GM12864 (cell line): ENCODE measurements at regions not wholly inside any gene's neighbourhood (a gene's known extent, or its start where the extent isn't known, plus 50 kb on each side); places are given as distances from the start of the nearest gene placed in this dataset.

Experiments
- DNase-seq: peaks from one replicate; pipeline ENCODE4 v3.0.0-alpha.2; 2011; ENCODE audit warnings: low read depth
- H3K4me3 ChIP-seq: 2 replicates; pipeline ENCODE4 v1.5.1; 2011; ENCODE audit warnings: mild to moderate bottlenecking, low read depth, low read length, control low read depth
- TF ChIP-seq, protein P1 (sequence below): IDR thresholded peaks from 2 replicates; pipeline ENCODE4 v1.5.1; 2011; ENCODE audit warnings: low read depth, mild to moderate bottlenecking, moderate library complexity, low read length, control low read depth, inconsistent platforms; ENCODE audit errors: missing control alignments

DNA sequence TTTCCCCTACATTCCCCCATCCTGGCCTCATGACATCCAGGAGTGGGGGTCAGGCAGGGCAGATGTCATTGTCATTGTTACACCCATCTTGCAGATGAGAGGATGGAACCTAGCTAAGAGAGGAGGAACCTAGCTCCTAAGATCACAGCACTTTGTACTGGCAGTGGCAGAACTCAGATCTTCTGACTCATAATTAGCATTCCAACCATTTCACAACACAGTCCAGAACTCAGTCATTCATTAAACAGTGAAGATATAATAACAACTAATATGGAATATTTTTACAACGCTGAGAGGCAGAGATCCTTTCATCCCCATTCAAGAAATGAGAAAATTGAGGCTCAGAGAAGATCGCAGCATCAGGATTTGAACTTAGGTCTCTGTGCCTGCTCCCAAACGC, 127.8 kb downstream of the CHST1 start:
- no peak overlapping the region for H3K4me3 ChIP-seq
- TF ChIP-seq, protein P1, sequence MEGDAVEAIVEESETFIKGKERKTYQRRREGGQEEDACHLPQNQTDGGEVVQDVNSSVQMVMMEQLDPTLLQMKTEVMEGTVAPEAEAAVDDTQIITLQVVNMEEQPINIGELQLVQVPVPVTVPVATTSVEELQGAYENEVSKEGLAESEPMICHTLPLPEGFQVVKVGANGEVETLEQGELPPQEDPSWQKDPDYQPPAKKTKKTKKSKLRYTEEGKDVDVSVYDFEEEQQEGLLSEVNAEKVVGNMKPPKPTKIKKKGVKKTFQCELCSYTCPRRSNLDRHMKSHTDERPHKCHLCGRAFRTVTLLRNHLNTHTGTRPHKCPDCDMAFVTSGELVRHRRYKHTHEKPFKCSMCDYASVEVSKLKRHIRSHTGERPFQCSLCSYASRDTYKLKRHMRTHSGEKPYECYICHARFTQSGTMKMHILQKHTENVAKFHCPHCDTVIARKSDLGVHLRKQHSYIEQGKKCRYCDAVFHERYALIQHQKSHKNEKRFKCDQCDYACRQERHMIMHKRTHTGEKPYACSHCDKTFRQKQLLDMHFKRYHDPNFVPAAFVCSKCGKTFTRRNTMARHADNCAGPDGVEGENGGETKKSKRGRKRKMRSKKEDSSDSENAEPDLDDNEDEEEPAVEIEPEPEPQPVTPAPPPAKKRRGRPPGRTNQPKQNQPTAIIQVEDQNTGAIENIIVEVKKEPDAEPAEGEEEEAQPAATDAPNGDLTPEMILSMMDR = no peak
- no peak for DNase-seq

- no peak overlapping the region for H3K4me3 ChIP-seq
- TF ChIP-seq, protein P1 = no peak
- DNase-seq = no peak
Observed at GRCh38 chr11:45535033-45535432, 130.4 kb downstream of the CHST1 start.

GRCh38 chr11:45534132-45534531, 131.3 kb downstream of the CHST1 start:
- TF ChIP-seq, protein P1 = no peak
- no peak overlapping the region for H3K4me3 ChIP-seq
- DNase-seq = no peak

DNA sequence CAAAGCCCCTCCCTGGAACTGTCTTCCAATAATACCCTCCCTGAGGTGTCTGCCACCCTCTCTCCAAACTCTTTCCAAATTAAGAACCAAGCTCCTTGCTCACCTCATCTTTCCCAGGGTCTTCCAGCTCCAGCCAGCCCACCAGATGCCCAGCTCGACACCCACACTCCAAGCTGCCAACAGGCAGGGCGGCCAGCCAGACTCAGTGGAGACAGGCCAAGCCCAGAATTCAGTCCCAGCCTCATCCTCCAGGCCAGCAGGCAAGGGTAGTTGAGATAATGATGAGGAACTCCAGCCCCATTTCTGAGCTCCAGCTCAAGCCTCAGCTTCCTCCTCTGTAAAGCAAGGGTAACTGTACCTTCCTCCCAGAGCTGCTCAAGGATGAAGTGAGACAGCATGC, 132.9 kb downstream of the CHST1 start:
- H3K4me3 ChIP-seq = no peak overlapping the region
- TF ChIP-seq, protein P1 = no peak

GRCh38 chr11:45530776-45531175, 134.6 kb downstream of the CHST1 start:
- TF ChIP-seq, protein P1 = no peak
- H3K4me3 ChIP-seq = no peak overlapping the region
- DNase-seq = no peak

More for the DNA sequence above, 132.9 kb downstream of the CHST1 start:
- no peak for DNase-seq

- H3K4me3 ChIP-seq = no peak overlapping the region
- no peak for DNase-seq
- TF ChIP-seq, protein P1 = no peak
Observed at GRCh38 chr11:45530111-45530510, 135.3 kb downstream of the CHST1 start.

GRCh38 chr11:45528435-45528834, 137.0 kb downstream of the CHST1 start:
- no peak overlapping the region for H3K4me3 ChIP-seq
- no peak for DNase-seq
- TF ChIP-seq, protein P1 = no peak
